Trophoblast cell (in vitro differentiated cells and primary cell): ENCODE measurements at regions not wholly inside any gene's neighbourhood (a gene's known extent, or its start where the extent isn't known, plus 50 kb on each side); places are given as distances from the start of the nearest gene placed in this dataset.
A peak's percentile ranks its signal among the peaks of the same experiment; 100 is the strongest.

Experiments
- DNase-seq, 2 donors: peaks; one replicate each; pipeline ENCODE4 v3.0.0-alpha.2; 2016
- H2AFZ ChIP-seq: 2 replicates; pipeline ENCODE4 v1.6.1; 2013; ENCODE audit warnings: low read length, moderate library complexity, mild to moderate bottlenecking; ENCODE audit not compliant: insufficient read depth, poor library complexity
- H2AK5ac ChIP-seq: 2 replicates; pipeline ENCODE4 v1.6.1; 2013; ENCODE audit warnings: mild to moderate bottlenecking, low read length
- H2BK120ac ChIP-seq: 2 replicates; pipeline ENCODE4 v1.6.1; 2013; ENCODE audit warnings: low read length, mild to moderate bottlenecking, moderate library complexity; ENCODE audit not compliant: insufficient read depth, poor library complexity
- H2BK12ac ChIP-seq: 2 replicates; pipeline ENCODE4 v1.6.1; 2013; ENCODE audit warnings: mild to moderate bottlenecking, low read length, moderate library complexity
- H2BK5ac ChIP-seq: 2 replicates; pipeline ENCODE4 v1.6.1; 2013; ENCODE audit warnings: low read length, low read depth, moderate library complexity, mild to moderate bottlenecking; ENCODE audit not compliant: poor library complexity
- H3K14ac ChIP-seq: 2 replicates; pipeline ENCODE4 v1.6.1; 2013; ENCODE audit warnings: mild to moderate bottlenecking, low read length
- H3K18ac ChIP-seq: 2 replicates; pipeline ENCODE4 v1.6.1; 2013; ENCODE audit warnings: mild to moderate bottlenecking, low read length
- H3K23ac ChIP-seq: 2 replicates; pipeline ENCODE4 v1.6.1; 2013; ENCODE audit warnings: low read length
- H3K27ac ChIP-seq: 2 replicates; pipeline ENCODE4 v1.5.1; 2013; ENCODE audit warnings: low read depth, mild to moderate bottlenecking, inconsistent platforms, low read length, moderate library complexity
- H3K27me3 ChIP-seq: 2 replicates; pipeline ENCODE4 v1.6.1; 2013; ENCODE audit warnings: inconsistent platforms, mild to moderate bottlenecking, low read length, moderate library complexity; ENCODE audit not compliant: insufficient read depth
- H3K36me3 ChIP-seq, 2 experiments: 1 replicate in 1 of 2; 2 replicates in 1 of 2; pipeline ENCODE4 v1.6.1; 2013; ENCODE audit warnings: low read length in 2 of 2, mild to moderate bottlenecking in 2 of 2, moderate library complexity in 1 of 2; ENCODE audit not compliant: insufficient read depth in 2 of 2, control insufficient read depth in 1 of 2
- H3K4ac ChIP-seq: 2 replicates; pipeline ENCODE4 v1.6.1; 2013; ENCODE audit warnings: low read depth, mild to moderate bottlenecking, low read length, moderate library complexity
- H3K4me1 ChIP-seq, 2 experiments: 1 replicate in 1 of 2; 2 replicates in 1 of 2; pipeline ENCODE4 v1.6.1; 2013; ENCODE audit warnings: low read length in 2 of 2, mild to moderate bottlenecking in 2 of 2, moderate library complexity in 1 of 2; ENCODE audit not compliant: insufficient read depth in 2 of 2, control insufficient read depth in 1 of 2
- H3K4me2 ChIP-seq: 2 replicates; pipeline ENCODE4 v1.6.1; 2013; ENCODE audit warnings: inconsistent platforms, mild to moderate bottlenecking, low read length, moderate library complexity
- H3K4me3 ChIP-seq: 2 replicates; pipeline ENCODE4 v1.5.1; 2013; ENCODE audit warnings: mild to moderate bottlenecking, low read depth, low read length, inconsistent platforms
- H3K79me1 ChIP-seq: one replicate; pipeline ENCODE4 v1.6.1; 2013; ENCODE audit warnings: low read length
- H3K79me2 ChIP-seq: 2 replicates; pipeline ENCODE4 v1.6.1; 2013; ENCODE audit warnings: low read length, mild to moderate bottlenecking; ENCODE audit not compliant: control insufficient read depth, insufficient read depth, poor library complexity
- H3K9ac ChIP-seq: 2 replicates; pipeline ENCODE4 v1.6.1; 2013; ENCODE audit warnings: mild to moderate bottlenecking, low read length
- H3K9me3 ChIP-seq: 2 replicates; pipeline ENCODE4 v1.6.1; 2013; ENCODE audit warnings: low read depth, mild to moderate bottlenecking, control low read depth, inconsistent platforms, low read length; ENCODE audit not compliant: insufficient read depth
- H4K12ac ChIP-seq: 2 replicates; pipeline ENCODE4 v1.6.1; 2013; ENCODE audit warnings: low read depth, mild to moderate bottlenecking, low read length, moderate library complexity
- H4K8ac ChIP-seq: 2 replicates; pipeline ENCODE4 v1.6.1; 2013; ENCODE audit warnings: low read depth, mild to moderate bottlenecking, low read length, moderate library complexity
- H4K91ac ChIP-seq: one replicate; pipeline ENCODE4 v1.6.1; 2013; ENCODE audit warnings: low read depth, mild to moderate bottlenecking, low read length, moderate library complexity
- WGBS: extraction: QIAGEN DNeasy Blood & Tissue Kit; methylation state at CpG from one replicate; pipeline ENCODE4 v1.1.7; 2013; ENCODE audit warnings: missing lambda C conversion rate; ENCODE audit not compliant: insufficient read length, insufficient coverage; ENCODE audit errors: extremely low coverage; 5-methylcytosine and 5-hydroxymethylcytosine counted together

GRCh38 chr9:19662213-19662612, 126.6 kb downstream of the SLC24A2 start:
- Histone ChIP-seq H3K9ac (no peak overlapping the region), H4K8ac (no peak overlapping the region), H3K18ac (no peak overlapping the region)

GRCh38 chr9:19660019-19660418, 128.8 kb downstream of the SLC24A2 start:
- Histone ChIP-seq H2AFZ (no peak overlapping the region), H4K12ac (no peak overlapping the region), H3K36me3 (no peaks in the 10 kb centered on the region), H3K18ac (no peak overlapping the region), H3K4ac (no peak overlapping the region), H3K4me2 (no peak overlapping the region), H3K27ac (no peak overlapping the region), H3K23ac (no peak overlapping the region), H3K79me2 (no peaks in the 10 kb centered on the region), H3K4me1 (no peaks in the 10 kb centered on the region), H2BK5ac (no peak overlapping the region), H3K9me3 (no peaks in the 10 kb centered on the region), H3K79me1 (no peaks in the 10 kb centered on the region), H4K8ac (no peak overlapping the region), H2AK5ac (no peak overlapping the region), H3K27me3 (no peaks in the 10 kb centered on the region), H4K91ac (no peak overlapping the region), H2BK12ac (no peak overlapping the region), H2BK120ac (no peak overlapping the region), H3K4me3 (no peak overlapping the region), H3K9ac (no peak overlapping the region), H3K14ac (no peak overlapping the region)
- WGBS: no CpG with 5 or more reads among the region's 6 CpGs
- peak in 1 of 2 donors; percentile 4 for DNase-seq

More at GRCh38 chr9:19662213-19662612, 126.6 kb downstream of the SLC24A2 start:
- H2BK12ac ChIP-seq: no peak overlapping the region
- H3K27ac ChIP-seq: no peak overlapping the region
- H3K14ac ChIP-seq: no peak overlapping the region
- no peak for DNase-seq
- no peaks in the 10 kb centered on the region for H3K4me1 ChIP-seq
- no peak overlapping the region for H4K12ac ChIP-seq
- no CpG with 5 or more reads among the region's 6 CpGs for WGBS
- H2AFZ ChIP-seq: no peak overlapping the region
- no peaks in the 10 kb centered on the region for H3K79me1 ChIP-seq
- H4K91ac ChIP-seq: no peak overlapping the region
- H3K27me3 ChIP-seq: no peaks in the 10 kb centered on the region
- H3K4me3 ChIP-seq: no peak overlapping the region
- no peak overlapping the region for H2BK120ac ChIP-seq
- H3K4me2 ChIP-seq: no peak overlapping the region
- H3K36me3 ChIP-seq: no peaks in the 10 kb centered on the region
- H2AK5ac ChIP-seq: no peak overlapping the region
- no peak overlapping the region for H3K23ac ChIP-seq
- no peaks in the 10 kb centered on the region for H3K9me3 ChIP-seq
- no peak overlapping the region for H3K4ac ChIP-seq
- H3K79me2 ChIP-seq: no peaks in the 10 kb centered on the region
- no peak overlapping the region for H2BK5ac ChIP-seq

- Histone ChIP-seq H3K4me2 (no peak overlapping the region), H4K91ac (no peak overlapping the region), H3K23ac (no peak overlapping the region), H3K4me3 (no peak overlapping the region), H3K4ac (no peak overlapping the region), H3K9me3 (no peaks in the 10 kb centered on the region), H3K79me2 (no peaks in the 10 kb centered on the region), H2BK12ac (no peak overlapping the region), H3K14ac (no peak overlapping the region), H3K9ac (peak overlapping the region; percentile 42), H3K27ac (no peak overlapping the region), H3K79me1 (no peaks in the 10 kb centered on the region), H2BK120ac (no peak overlapping the region), H3K27me3 (no peaks in the 10 kb centered on the region), H4K8ac (no peak overlapping the region), H4K12ac (no peak overlapping the region), H3K18ac (no peak overlapping the region), H3K36me3 (no peaks in the 10 kb centered on the region), H2AK5ac (no peak overlapping the region), H3K4me1 (no peaks in the 10 kb centered on the region), H2BK5ac (no peak overlapping the region), H2AFZ (no peak overlapping the region)
- DNase-seq: no peak
- no CpG with 5 or more reads among the region's 4 CpGs for WGBS
These were observed 132.1 kb downstream of the SLC24A2 start for GRCh38 chr9:19656704-19657103.

GRCh38 chr9:19651681-19652080, 137.2 kb downstream of the SLC24A2 start:
- DNase-seq: no peak
- no peaks in the 10 kb centered on the region for H3K4me1 ChIP-seq
- H2BK12ac ChIP-seq: no peak overlapping the region
- no peaks in the 10 kb centered on the region for H3K79me1 ChIP-seq
- H3K79me2 ChIP-seq: no peaks in the 10 kb centered on the region
- no peak overlapping the region for H2AK5ac ChIP-seq
- H4K91ac ChIP-seq: no peak overlapping the region
- H3K18ac ChIP-seq: no peak overlapping the region
- H3K27me3 ChIP-seq: no peaks in the 10 kb centered on the region
- no peak overlapping the region for H4K8ac ChIP-seq
- H3K9ac ChIP-seq: no peak overlapping the region
- no peak overlapping the region for H2BK120ac ChIP-seq
- no peak overlapping the region for H3K23ac ChIP-seq
- H3K9me3 ChIP-seq: no peaks in the 10 kb centered on the region
- WGBS: no CpG with 5 or more reads among the region's 7 CpGs
- H3K36me3 ChIP-seq: no peaks in the 10 kb centered on the region
- H3K4me2 ChIP-seq: no peak overlapping the region
- H3K27ac ChIP-seq: no peak overlapping the region
- H4K12ac ChIP-seq: no peak overlapping the region
- H3K4ac ChIP-seq: no peak overlapping the region
- no peak overlapping the region for H3K14ac ChIP-seq
- no peak overlapping the region for H3K4me3 ChIP-seq
- no peak overlapping the region for H2BK5ac ChIP-seq
- no peak overlapping the region for H2AFZ ChIP-seq
